Astrocyte (in vitro differentiated cells and primary cell): ENCODE measurements at regions not wholly inside any gene's neighbourhood (a gene's known extent, or its start where the extent isn't known, plus 50 kb on each side); places are given as distances from the start of the nearest gene placed in this dataset.

Experiments
- DNase-seq: peaks from one replicate; pipeline ENCODE4 v3.0.0-alpha.2; 2010; ENCODE audit warnings: low read depth
- FAIRE-seq: peaks from 2 replicates; lab custom pipeline; 2011; peaks lifted over from hg19 to GRCh38; lab: Jason Lieb, UNC
- H2AFZ ChIP-seq: 2 replicates; pipeline ENCODE4 v1.6.0; 2012; ENCODE audit warnings: low read depth, low read length, inconsistent platforms
- H3K27ac ChIP-seq: 2 replicates; pipeline ENCODE4 v1.5.1; 2011; ENCODE audit warnings: low read depth, low read length, inconsistent platforms
- H3K27me3 ChIP-seq: 2 replicates; pipeline ENCODE4 v1.6.0; 2011; ENCODE audit warnings: low read length, inconsistent platforms; ENCODE audit not compliant: insufficient read depth
- H3K36me3 ChIP-seq: 2 replicates; pipeline ENCODE4 v1.5.1; 2011; ENCODE audit warnings: low read length, inconsistent platforms; ENCODE audit not compliant: insufficient read depth
- H3K4me1 ChIP-seq: 2 replicates; pipeline ENCODE4 v1.5.1; 2011; ENCODE audit warnings: low read length, inconsistent platforms; ENCODE audit not compliant: insufficient read depth
- H3K4me2 ChIP-seq: 2 replicates; pipeline ENCODE4 v1.6.0; 2012; ENCODE audit warnings: low read length, inconsistent platforms
- H3K4me3 ChIP-seq: 2 replicates; pipeline ENCODE4 v1.5.1; 2011; ENCODE audit warnings: low read depth, mild to moderate bottlenecking, low read length, inconsistent platforms; ENCODE audit not compliant: insufficient read depth
- H3K79me2 ChIP-seq: 2 replicates; pipeline ENCODE4 v1.6.0; 2012; ENCODE audit warnings: mild to moderate bottlenecking, low read length, inconsistent platforms; ENCODE audit not compliant: insufficient read depth
- H3K9ac ChIP-seq: 2 replicates; pipeline ENCODE4 v1.6.0; 2012; ENCODE audit warnings: mild to moderate bottlenecking, low read length, inconsistent platforms
- H3K9me3 ChIP-seq: 2 replicates; pipeline ENCODE4 v1.5.1; 2012; ENCODE audit warnings: low read depth, mild to moderate bottlenecking, low read length, inconsistent platforms; ENCODE audit not compliant: insufficient read depth
- H4K20me1 ChIP-seq: 2 replicates; pipeline ENCODE4 v1.6.0; 2012; ENCODE audit warnings: low read length, inconsistent platforms; ENCODE audit not compliant: insufficient read depth
- H3K27ac Mint-ChIP-seq: one replicate; pipeline ENCODE4 v1.8.0; 2021; ENCODE audit warnings: mild to moderate bottlenecking, mixed read lengths; ENCODE audit not compliant: unreplicated experiment
- H3K27me3 Mint-ChIP-seq: one replicate; pipeline ENCODE4 v1.8.0; 2021; ENCODE audit warnings: low read depth, mixed read lengths; ENCODE audit not compliant: unreplicated experiment
- H3K36me3 Mint-ChIP-seq: one replicate; pipeline ENCODE4 v1.8.0; 2021; ENCODE audit warnings: low read depth, mixed read lengths; ENCODE audit not compliant: unreplicated experiment
- H3K4me1 Mint-ChIP-seq: one replicate; pipeline ENCODE4 v1.8.0; 2021; ENCODE audit warnings: low read depth, mixed read lengths; ENCODE audit not compliant: unreplicated experiment
- H3K4me3 Mint-ChIP-seq: one replicate; pipeline ENCODE4 v1.8.0; 2021; ENCODE audit warnings: mild to moderate bottlenecking, moderate library complexity, mixed read lengths; ENCODE audit not compliant: unreplicated experiment
- H3K9me3 Mint-ChIP-seq: one replicate; pipeline ENCODE4 v1.8.0; 2021; ENCODE audit warnings: mild to moderate bottlenecking, mixed read lengths; ENCODE audit not compliant: unreplicated experiment
- EZH2 ChIP-seq: IDR thresholded peaks from 2 replicates; pipeline ENCODE4 v1.6.1; 2012; ENCODE audit warnings: mild to moderate bottlenecking, low read length, inconsistent platforms; ENCODE audit not compliant: insufficient read depth
- TF ChIP-seq, protein P1 (sequence below): IDR thresholded peaks from 2 replicates; pipeline ENCODE4 v1.5.1; 2011; ENCODE audit warnings: low read depth, mild to moderate bottlenecking, inconsistent platforms, low read length, moderate library complexity; ENCODE audit not compliant: insufficient read depth

DNA sequence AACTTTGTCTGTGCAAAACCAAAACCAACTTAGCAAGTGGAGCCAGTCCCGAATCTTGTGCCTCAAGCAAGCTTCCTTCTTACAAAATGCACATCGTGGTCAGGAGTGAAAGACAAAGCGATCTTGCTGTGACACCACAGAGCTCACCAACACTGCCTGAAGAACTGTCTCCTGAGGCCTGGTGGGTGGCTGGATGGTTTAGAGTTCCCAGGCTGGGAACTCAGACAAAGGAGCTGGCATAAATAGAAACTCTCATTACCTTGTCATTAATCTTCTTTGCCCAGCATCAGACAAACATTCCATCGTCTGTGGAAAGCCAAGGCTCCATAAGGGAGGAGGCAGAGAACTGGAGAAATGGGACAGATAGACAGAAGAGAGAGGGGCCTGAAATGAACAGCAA lies 144.8 kb downstream of the KCNA5 start:
- peak; percentile 22 for DNase-seq
- Histone ChIP-seq H3K79me2 (no peaks in the 10 kb centered on the region), H3K9me3 (no peaks in the 10 kb centered on the region), H3K27me3 (peaks cover under 1% of the 10 kb centered on the region), H3K4me2 (no peak overlapping the region), H3K27ac (no peak overlapping the region), H2AFZ (no peak overlapping the region), H4K20me1 (no peaks in the 10 kb centered on the region), H3K9ac (no peak overlapping the region), H3K4me1 (no peaks in the 10 kb centered on the region), H3K36me3 (no peaks in the 10 kb centered on the region), H3K4me3 (no peak overlapping the region)
- Mint-ChIP-seq H3K9me3 (peaks cover 5% of the 10 kb centered on the region), H3K27me3 (peaks cover 6% of the 10 kb centered on the region), H3K4me1 (peaks cover 6% of the 10 kb centered on the region), H3K27ac (no peak overlapping the region), H3K36me3 (no peaks in the 10 kb centered on the region), H3K4me3 (no peak overlapping the region)
- no peak for FAIRE-seq
- TF ChIP-seq EZH2 = no peak
- TF ChIP-seq, protein P1, sequence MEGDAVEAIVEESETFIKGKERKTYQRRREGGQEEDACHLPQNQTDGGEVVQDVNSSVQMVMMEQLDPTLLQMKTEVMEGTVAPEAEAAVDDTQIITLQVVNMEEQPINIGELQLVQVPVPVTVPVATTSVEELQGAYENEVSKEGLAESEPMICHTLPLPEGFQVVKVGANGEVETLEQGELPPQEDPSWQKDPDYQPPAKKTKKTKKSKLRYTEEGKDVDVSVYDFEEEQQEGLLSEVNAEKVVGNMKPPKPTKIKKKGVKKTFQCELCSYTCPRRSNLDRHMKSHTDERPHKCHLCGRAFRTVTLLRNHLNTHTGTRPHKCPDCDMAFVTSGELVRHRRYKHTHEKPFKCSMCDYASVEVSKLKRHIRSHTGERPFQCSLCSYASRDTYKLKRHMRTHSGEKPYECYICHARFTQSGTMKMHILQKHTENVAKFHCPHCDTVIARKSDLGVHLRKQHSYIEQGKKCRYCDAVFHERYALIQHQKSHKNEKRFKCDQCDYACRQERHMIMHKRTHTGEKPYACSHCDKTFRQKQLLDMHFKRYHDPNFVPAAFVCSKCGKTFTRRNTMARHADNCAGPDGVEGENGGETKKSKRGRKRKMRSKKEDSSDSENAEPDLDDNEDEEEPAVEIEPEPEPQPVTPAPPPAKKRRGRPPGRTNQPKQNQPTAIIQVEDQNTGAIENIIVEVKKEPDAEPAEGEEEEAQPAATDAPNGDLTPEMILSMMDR = no peak

DNA sequence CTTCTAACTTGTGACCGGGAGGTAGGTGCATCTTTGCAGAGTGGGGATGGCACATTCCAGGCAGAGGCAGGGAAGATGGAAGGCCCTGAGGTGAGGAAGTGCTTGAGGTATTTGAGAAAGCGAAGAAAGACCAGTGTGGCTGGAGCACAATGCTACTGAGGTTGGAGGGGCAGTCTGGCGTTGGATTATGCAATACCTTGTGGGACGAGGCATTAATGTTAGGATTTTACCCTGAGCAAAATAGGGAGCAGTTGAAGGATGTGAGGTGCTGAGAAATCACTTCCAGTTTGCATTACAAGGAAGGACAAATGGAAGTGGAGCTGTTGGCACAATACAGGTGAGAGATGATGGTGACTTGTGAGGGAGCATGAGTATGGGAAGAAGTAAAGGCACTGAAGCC lies 145.5 kb downstream of the KCNA5 start:
- Histone ChIP-seq H3K4me3 (no peak overlapping the region), H4K20me1 (no peaks in the 10 kb centered on the region), H3K27ac (no peak overlapping the region), H3K27me3 (peaks cover 4% of the 10 kb centered on the region), H2AFZ (no peak overlapping the region), H3K9ac (no peak overlapping the region), H3K79me2 (no peaks in the 10 kb centered on the region), H3K4me1 (no peaks in the 10 kb centered on the region), H3K4me2 (no peak overlapping the region), H3K36me3 (no peaks in the 10 kb centered on the region), H3K9me3 (no peaks in the 10 kb centered on the region)
- no peak for DNase-seq
- H3K36me3 Mint-ChIP-seq = no peaks in the 10 kb centered on the region
- H3K9me3 Mint-ChIP-seq = peaks cover 5% of the 10 kb centered on the region
- H3K4me3 Mint-ChIP-seq = no peak overlapping the region
- H3K4me1 Mint-ChIP-seq = peaks cover 8% of the 10 kb centered on the region
- peaks cover 6% of the 10 kb centered on the region for H3K27me3 Mint-ChIP-seq
- TF ChIP-seq, protein P1 = no peak
- no peak for TF ChIP-seq EZH2
- H3K27ac Mint-ChIP-seq = no peak overlapping the region
- FAIRE-seq = no peak

- Histone ChIP-seq H3K27ac (no peak overlapping the region), H3K27me3 (peaks cover 4% of the 10 kb centered on the region), H2AFZ (no peak overlapping the region), H3K9me3 (no peaks in the 10 kb centered on the region), H3K4me2 (no peak overlapping the region), H4K20me1 (no peaks in the 10 kb centered on the region), H3K79me2 (no peaks in the 10 kb centered on the region), H3K36me3 (no peaks in the 10 kb centered on the region), H3K4me3 (no peak overlapping the region), H3K4me1 (peaks cover 4% of the 10 kb centered on the region), H3K9ac (no peak overlapping the region)
- Mint-ChIP-seq H3K36me3 (no peaks in the 10 kb centered on the region), H3K27ac (no peak overlapping the region), H3K9me3 (peaks cover 5% of the 10 kb centered on the region), H3K27me3 (peaks cover 6% of the 10 kb centered on the region), H3K4me3 (no peak overlapping the region), H3K4me1 (peaks cover 13% of the 10 kb centered on the region)
- FAIRE-seq (no peak), DNase-seq (no peak)
- no peak for TF ChIP-seq EZH2
- TF ChIP-seq, protein P1 = no peak
These were observed 148.3 kb downstream of the KCNA5 start for GRCh38 chr12:5191803-5192538.
